Type B pancreatic cell (in vitro differentiated cells): ENCODE measurements at regions not wholly inside any gene's neighbourhood (a gene's known extent, or its start where the extent isn't known, plus 50 kb on each side); places are given as distances from the start of the nearest gene placed in this dataset.

Experiments
- DNase-seq: peaks from one replicate; pipeline ENCODE4 v3.0.0; 2021; ENCODE audit warnings: mixed read lengths; ENCODE audit not compliant: unreplicated experiment; ENCODE audit errors: extremely low spot score
- H3K27ac Mint-ChIP-seq: 2 replicates; pipeline ENCODE4 v1.8.0; 2021; ENCODE audit warnings: mild to moderate bottlenecking, mixed read lengths
- H3K27me3 Mint-ChIP-seq: 2 replicates; pipeline ENCODE4 v1.8.0; 2021; ENCODE audit warnings: mixed read lengths
- H3K36me3 Mint-ChIP-seq: 2 replicates; pipeline ENCODE4 v1.8.0; 2021; ENCODE audit warnings: mixed read lengths
- H3K4me1 Mint-ChIP-seq: one replicate; pipeline ENCODE4 v1.8.0; 2021; ENCODE audit warnings: mixed read lengths; ENCODE audit not compliant: unreplicated experiment
- H3K4me3 Mint-ChIP-seq: 2 replicates; pipeline ENCODE4 v1.8.0; 2021; ENCODE audit warnings: mild to moderate bottlenecking, mixed read lengths
- H3K9me3 Mint-ChIP-seq: 2 replicates; pipeline ENCODE4 v1.8.0; 2021; ENCODE audit warnings: mixed read lengths
- CTCF ChIP-seq: fragments of 200-600 bp; sonication (generic); conservative IDR thresholded peaks from 2 replicates; pipeline ENCODE4 v1.5.0; 2021; ENCODE audit warnings: antibody characterized with exemption, mild to moderate bottlenecking

- H3K9me3 Mint-ChIP-seq = no peaks in the 10 kb centered on the region
- peaks cover 4% of the 10 kb centered on the region for H3K4me1 Mint-ChIP-seq
- DNase-seq = no peak
- peaks cover 14% of the 10 kb centered on the region for H3K27me3 Mint-ChIP-seq
- no peak overlapping the region for H3K4me3 Mint-ChIP-seq
- no peak for TF ChIP-seq CTCF
- H3K27ac Mint-ChIP-seq = no peak overlapping the region
- H3K36me3 Mint-ChIP-seq = no peaks in the 10 kb centered on the region
These were observed 114.2 kb downstream of the UNC5CL start for GRCh38 chr6:40924839-40925238.

- no peak overlapping the region for H3K27ac Mint-ChIP-seq
- DNase-seq = no peak
- peaks cover 14% of the 10 kb centered on the region for H3K27me3 Mint-ChIP-seq
These were observed 115.1 kb downstream of the UNC5CL start for GRCh38 chr6:40923880-40924279.

GRCh38 chr6:40923326-40923725 lies 115.7 kb downstream of the UNC5CL start:
- Mint-ChIP-seq H3K4me1 (peaks cover 4% of the 10 kb centered on the region), H3K36me3 (no peaks in the 10 kb centered on the region), H3K27ac (no peak overlapping the region), H3K27me3 (peaks cover 14% of the 10 kb centered on the region), H3K9me3 (no peaks in the 10 kb centered on the region), H3K4me3 (no peak overlapping the region)
- no peak for TF ChIP-seq CTCF
- no peak for DNase-seq

More at GRCh38 chr6:40923880-40924279, 115.1 kb downstream of the UNC5CL start:
- Mint-ChIP-seq H3K4me1 (peaks cover 4% of the 10 kb centered on the region), H3K9me3 (no peaks in the 10 kb centered on the region), H3K36me3 (no peaks in the 10 kb centered on the region), H3K4me3 (no peak overlapping the region)
- no peak for TF ChIP-seq CTCF

- H3K9me3 Mint-ChIP-seq = no peaks in the 10 kb centered on the region
- H3K27me3 Mint-ChIP-seq = peaks cover 15% of the 10 kb centered on the region
- H3K4me3 Mint-ChIP-seq = no peak overlapping the region
- TF ChIP-seq CTCF = no peak
- H3K4me1 Mint-ChIP-seq = peaks cover 4% of the 10 kb centered on the region
- DNase-seq = no peak
- H3K36me3 Mint-ChIP-seq = no peaks in the 10 kb centered on the region
- no peak overlapping the region for H3K27ac Mint-ChIP-seq
These were observed 116.7 kb downstream of the UNC5CL start for GRCh38 chr6:40922281-40922680.

GRCh38 chr6:40918040-40918651 lies 120.9 kb downstream of the UNC5CL start:
- Mint-ChIP-seq H3K36me3 (peaks cover 3% of the 10 kb centered on the region), H3K27me3 (peaks cover 19% of the 10 kb centered on the region), H3K9me3 (no peaks in the 10 kb centered on the region), H3K4me3 (no peak overlapping the region), H3K4me1 (peaks cover 9% of the 10 kb centered on the region), H3K27ac (no peak overlapping the region)
- no peak for DNase-seq
- TF ChIP-seq CTCF = no peak

GRCh38 chr6:40917603-40918002 lies 121.4 kb downstream of the UNC5CL start:
- Mint-ChIP-seq H3K36me3 (peaks cover 3% of the 10 kb centered on the region), H3K27me3 (peaks cover 19% of the 10 kb centered on the region), H3K4me3 (no peak overlapping the region), H3K4me1 (peaks cover 9% of the 10 kb centered on the region), H3K27ac (no peak overlapping the region), H3K9me3 (no peaks in the 10 kb centered on the region)
- no peak for DNase-seq
- TF ChIP-seq CTCF = no peak
